ENCODE measurements at regions not wholly inside any gene's neighbourhood (a gene's known extent, or its start where the extent isn't known, plus 50 kb on each side); places are given as distances from the start of the nearest gene placed in this dataset.
A peak's percentile ranks its signal among the peaks of the same experiment; 100 is the strongest.

DNA sequence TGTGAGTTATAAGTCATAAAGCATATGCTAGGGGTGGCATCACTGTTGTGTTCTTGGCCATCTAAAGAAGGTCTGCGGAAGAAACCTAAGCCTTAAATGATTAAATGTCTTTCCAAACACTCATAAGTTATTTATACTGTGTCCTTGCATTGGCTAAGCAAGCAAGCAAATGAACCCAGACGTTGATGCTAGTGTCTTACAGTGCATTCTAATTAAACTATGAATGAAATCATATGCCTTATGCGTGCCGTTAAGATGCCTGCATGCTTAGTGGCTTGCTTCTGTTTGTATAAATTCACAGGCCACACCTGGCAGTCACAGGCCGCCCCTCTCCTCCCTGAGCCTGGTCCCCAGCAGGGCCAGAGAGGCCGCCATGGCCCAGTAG lies 49.9 kb downstream of the RIN2 start:
- DNase-seq: no peak

DNA sequence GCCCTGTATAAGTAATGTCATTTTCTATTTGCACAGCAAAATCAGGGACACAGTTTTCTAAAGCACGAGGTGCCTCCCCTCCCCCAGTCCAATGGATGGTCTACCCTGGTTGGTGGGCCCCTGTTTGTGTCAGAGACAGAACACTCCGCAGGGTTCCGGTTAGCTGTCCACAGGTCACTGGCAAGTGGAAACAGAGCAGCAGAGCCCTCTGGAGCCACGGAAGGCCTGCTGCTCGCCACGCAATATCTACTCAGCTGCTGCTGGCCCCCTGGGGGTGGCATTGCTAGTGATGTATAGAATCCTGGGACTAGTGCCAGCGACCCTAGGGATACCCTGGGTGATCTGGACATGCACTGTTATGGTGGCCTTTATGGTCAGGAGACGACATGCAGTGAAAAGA lies 50.4 kb downstream of the RIN2 start:
- no peak for DNase-seq

DNA sequence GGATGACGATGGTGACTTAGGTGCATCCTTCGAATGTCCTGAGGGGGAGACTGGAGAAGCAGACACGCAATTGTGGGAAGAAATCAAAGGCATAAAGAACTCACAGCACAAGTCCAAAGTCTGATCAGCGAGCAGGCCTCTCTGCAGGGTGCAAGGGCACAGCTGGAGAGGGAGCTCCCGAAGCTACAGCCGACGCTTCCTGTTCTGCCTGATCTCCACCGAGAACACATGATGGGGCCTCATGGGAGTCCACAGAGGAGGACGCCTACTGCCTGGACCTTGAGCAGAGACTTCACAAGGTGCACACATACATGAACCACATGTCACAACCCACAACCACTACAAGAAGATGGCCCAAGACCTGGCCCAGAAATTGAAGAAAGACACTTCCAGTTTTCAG lies 51.4 kb downstream of the RIN2 start:
- DNase-seq: no peak

DNA sequence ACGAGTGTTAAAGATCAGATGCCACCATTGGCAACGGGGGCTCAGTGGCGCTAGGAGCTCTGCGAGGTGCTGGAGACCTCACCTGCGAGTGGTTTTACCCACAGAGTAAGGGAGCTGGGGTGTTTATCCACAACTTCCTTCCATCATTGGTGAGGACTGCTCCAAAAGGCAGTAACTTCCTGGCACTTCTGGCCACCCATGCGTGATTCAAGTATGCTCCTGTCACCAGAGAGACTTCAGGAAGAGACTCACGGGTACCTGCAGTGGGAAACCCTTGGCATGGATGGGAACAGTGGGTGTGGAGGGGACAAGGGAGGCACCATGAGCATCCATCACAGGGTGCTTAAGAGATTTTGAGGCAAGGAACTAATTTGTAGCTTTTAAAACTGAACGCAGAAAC lies 53.2 kb downstream of the RIN2 start:
- no peak for DNase-seq

DNA sequence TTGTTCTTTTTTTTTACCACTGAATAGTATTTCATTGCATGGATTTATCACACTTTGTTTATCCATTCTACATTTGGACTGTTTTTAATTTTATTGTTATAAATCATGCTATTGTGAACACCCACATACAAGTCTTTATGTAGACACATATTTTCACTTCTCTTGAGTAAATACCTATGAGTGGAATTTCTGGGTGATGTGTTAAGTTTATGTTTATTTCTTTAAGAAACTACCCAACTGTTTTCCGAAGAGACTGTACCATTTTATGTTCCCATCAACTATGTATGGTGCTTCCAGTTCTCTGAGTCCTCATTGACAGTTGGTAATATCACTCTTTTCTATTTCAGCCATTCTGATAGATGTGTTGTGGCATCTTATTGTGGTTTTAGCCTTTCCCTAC lies 54.0 kb downstream of the RIN2 start:
- DNase-seq: no peak

DNA sequence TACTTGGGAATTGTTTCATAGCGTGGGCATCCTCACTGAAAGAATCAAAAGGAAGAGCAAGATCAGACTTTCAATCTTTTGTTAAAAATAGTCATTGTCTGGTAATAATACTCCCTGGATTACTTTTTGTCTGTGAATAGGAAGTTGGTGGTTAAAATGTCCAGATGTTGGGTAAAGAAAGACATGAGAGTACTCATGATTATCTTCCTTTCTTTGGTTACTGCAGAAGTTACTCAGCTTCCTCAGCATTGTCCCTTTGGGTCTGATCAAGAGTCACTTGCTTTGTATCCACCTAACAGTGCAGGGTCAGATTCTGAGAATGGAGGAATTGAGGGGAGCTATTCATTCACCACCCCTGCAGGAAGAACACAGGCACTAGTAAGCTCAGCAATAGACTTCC lies 54.6 kb downstream of the RIN2 start:
- DNase-seq: no peak

DNA sequence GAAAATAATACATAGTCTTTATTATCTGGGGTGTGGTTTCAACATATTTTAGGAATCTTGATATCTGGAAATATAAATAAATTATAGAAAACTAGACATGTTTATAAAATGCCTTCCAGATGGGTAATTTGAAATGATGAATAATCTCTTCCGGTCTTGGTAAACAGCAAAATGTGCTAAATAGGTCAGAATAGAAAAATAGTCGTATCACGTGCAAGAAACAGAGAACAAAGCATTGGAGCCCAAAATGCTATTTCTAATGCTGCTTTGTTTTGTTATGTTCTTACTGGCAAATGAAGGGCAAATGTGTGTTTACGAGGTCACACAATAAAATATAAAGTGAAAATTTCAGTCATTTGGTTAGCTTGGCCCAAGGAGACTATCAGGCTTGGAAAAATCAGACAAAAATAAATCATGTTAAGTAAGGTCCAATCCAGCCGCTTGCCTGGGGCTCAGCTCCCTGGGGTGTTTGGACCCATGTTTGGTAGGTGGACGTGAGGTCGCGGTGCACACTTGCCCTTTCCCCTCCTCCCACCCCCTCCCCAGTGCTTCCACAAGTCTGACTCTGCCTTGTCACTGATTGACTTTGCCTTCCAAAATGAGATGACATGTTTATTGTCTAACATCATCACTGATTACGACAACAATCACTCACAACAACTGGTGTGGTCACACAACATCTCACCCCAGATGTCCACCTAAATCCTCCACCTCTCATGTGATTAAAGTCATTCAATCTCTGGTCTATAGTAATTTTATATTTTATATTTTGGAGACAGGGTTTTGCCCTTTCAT lies 56.0 kb downstream of the RIN2 start:
- no peak for DNase-seq

DNA sequence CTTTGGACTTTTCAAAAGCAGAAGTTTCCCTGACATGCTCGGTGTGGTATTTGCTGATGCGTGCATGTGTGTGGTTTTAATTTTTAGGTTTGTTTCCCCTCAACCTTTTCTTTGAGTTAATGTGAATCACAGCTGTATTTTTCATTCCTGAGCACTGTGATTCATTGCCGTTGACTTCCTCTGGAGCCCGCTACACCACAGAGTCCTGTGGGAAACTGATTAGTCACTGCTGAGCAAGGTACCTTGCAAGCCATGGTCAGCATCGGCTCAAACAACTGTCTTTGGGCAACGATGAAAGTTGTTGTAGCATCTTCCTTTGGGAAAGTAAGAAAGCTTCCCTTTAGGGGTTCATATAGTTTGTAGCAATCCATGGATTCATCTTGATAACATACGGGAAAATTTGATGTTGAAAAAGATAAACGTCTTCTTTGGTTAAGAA lies 57.5 kb downstream of the RIN2 start:
- DNase-seq: peak; percentile 98

DNA sequence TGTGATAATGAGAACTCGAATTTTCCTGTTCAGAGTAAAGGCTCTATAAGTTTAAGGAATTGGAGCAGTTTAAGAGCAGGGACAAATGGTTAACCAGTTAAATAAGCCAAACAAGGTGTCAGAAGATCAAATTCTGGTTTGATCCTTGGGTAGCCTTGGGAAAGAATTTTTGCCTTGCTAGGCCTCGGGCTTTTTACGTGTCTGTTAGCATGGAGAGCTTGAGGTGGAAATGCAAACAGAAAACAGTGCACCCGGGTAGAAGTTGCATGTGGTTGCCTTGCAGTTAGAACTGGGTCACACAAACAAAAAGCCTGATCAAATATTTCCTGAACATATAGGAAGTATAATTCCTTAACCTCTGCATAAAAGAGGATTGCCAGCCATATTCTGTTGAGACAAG lies 58.3 kb downstream of the RIN2 start:
- no peak for DNase-seq

DNA sequence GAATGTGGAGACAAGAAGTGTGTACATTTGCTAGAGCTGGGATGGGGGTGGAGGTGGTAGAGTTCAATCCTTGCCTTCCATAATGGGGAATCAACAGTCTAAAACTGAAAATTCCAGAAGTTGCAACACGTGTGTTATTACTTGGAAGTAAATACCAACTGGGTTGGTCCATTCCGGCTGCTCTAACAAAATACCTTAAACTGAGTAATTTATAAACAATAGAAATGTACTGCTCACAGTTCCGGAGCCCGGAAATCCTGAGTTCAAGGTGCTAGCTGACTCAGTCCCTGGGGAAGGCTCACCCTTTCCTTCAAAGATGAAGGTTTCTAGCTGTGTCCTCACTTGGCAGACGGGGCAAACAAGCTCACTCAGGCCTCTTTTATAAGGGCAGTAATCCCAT lies 59.0 kb downstream of the RIN2 start:
- peak; percentile 79 for DNase-seq

DNA sequence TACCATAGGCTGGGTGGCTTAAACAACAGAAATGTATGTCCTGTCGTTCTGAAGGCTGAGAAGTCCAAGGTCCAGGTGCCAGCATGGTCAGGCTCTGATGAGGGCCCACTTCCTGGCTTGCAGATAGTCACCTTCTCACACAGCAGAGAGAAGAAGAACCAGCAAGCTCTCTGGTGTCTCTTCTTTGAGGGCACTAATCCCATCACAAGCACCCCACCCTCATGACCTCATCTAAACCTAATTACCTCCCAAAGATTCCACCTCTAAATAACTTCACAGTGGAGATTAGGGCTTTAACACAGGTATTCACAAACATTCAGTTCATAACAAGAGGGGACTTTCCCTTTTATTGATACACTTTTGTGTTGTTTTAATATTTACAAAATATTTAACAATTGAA lies 61.1 kb downstream of the RIN2 start:
- no peak for DNase-seq

DNA sequence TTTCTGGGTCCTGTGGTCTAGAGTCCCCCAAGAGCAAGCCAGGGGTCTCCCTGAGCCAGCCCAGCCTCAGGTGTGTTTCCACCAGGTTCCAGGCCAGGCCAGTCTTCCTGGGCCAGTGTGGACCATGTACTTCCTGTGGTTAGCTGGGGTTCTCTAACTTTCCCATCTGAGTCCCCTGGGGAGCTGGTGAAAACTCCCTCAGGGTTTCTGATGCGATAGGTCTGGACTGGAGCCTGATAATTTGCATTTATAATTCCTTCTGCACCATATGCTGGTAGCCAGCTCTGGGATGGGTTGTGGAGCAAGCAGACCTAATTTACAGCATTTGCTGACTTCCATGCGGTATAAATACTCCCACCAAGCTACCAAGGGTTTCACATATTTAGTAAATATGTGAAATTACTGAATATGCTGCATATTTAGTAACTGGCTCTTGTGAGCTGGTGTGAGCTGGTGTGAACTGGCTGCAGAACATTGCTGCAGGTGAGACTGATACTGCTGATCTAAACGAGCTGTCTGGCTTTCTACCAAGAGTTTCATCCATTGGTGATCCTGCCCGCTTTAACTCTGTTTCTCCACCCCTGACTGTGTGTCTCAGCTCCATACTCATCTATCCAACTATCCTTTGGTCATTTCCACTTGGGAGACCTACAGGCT lies 62.6 kb downstream of the RIN2 start:
- no peak for DNase-seq

DNA sequence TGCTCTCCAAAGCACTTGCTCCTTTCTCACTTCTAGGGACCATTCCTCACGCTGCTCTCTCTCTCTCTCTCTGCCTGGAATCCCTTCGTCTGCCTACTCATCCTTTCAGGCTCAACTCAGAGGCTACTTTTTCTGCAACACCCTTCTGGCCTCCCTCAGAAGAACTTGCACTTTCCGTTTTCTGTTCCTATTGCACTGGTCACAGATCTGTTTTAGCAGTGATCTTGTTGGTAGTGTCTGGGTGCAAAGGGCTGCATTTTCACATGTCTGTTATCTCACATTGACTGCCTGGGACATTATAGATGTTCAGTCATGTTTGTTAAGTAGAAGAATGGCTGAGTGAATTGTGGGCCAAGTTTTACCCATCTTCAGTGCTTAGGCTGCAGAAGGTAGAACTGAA lies 63.5 kb downstream of the RIN2 start:
- DNase-seq: no peak

DNA sequence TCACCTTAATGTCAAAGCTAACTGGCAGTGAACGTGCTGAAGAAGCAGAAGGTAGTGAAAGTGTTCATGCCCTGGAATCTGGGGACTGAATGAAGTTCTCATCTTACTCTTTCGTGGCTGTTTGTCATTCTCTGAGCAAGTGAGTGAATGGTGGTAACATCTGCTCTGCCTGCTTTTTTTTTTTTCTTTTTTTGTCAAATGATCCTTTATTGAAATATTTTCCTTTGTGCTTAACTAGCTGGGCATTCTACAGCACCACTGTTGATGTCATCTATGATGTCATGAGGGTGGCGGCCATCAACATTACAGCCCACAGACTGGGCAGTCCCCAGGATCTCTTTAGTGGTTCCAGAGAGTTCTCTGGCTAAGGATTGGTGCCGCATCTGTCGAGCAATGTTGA lies 65.2 kb downstream of the RIN2 start:
- no peak for DNase-seq

DNA sequence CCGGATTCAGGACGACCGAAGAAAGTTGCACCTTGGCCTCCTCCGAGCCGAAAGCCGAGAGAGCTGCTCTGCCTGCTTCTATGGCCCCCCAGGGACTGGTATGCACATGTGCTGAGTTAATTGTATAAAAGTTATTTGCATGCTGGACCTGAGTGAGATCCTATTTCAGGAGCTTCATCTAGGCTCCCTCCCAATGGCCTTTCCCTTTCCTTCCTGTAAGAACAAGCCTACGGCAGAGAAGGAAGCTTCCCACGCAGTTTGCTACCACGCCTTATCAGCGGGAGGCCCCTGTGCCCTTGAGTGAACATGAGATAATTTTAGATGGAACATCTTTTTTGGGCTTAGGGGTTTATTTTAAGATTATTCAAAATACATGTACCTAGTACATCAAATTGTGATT lies 65.9 kb downstream of the RIN2 start:
- no peak for DNase-seq

DNA sequence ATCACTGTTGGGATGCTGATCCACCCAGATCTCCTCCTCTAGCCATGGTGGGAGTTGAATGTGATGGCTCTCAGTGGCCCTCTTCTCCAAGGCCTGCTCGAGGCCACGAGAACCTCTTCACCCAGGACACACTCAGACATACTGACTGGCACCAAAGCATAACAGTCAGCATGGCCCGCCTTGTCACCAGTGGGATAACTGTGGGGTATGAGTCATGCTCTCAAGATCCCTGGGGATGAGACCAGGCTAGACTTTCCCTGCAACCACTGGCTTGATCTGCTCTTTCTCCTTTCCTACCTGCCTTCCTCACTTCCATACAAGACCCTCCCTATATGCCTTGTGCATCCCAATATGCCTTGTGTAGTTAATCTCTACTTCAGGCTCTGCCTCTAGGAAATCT lies 66.8 kb downstream of the RIN2 start:
- DNase-seq: no peak

DNA sequence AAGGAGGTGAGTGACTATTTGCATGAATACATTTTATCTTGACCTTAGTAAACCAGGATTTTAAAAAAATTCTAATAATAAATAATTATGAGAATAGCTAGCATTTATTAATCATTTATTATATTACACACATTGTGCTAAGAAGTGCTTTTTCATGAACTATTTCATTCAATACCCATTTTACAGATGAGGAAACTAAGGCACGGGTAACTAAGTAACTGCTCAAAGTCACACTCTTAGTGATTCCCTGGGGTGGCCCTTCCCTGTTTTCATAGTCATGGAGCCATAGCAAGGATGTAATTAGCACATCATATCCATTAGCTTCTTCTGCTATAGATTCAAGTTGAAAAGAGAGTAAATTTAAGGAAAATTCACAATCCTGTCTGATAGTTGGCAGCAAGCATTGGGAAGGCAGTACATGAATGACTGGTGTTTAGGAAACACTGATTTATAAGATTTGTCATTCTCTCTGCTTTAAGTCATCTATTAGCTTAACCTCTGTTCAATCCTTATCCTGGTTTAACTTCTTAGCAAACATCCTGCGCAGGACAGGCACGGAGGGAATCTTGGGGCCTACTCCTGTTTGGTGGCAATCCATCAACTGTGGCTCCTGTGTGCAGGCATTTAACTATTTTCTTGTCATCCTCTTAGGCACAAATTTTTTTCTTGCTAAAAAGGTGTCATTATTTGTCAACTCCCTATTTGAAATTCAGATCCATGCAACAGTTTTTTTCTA lies 68.3 kb downstream of the RIN2 start:
- DNase-seq: no peak

DNA sequence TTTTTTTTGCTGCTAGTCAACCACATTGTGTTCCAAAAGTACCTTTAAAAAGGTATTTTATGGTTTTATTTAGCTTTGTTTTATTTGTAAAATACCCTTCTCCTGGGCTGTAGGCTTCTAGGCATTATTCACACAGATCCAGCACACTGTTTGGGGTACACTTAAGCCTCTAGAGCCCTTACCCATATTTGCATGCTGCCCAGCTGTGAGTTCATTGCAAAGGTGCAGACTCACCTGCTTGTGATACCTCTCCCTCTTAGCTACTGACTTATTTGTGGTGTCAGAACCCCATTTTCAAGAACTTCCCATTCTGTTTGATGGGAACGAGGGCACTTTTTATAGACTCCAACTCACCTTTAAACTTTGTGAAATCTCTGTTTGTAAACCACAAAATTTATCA lies 69.8 kb downstream of the RIN2 start:
- DNase-seq: no peak

DNA sequence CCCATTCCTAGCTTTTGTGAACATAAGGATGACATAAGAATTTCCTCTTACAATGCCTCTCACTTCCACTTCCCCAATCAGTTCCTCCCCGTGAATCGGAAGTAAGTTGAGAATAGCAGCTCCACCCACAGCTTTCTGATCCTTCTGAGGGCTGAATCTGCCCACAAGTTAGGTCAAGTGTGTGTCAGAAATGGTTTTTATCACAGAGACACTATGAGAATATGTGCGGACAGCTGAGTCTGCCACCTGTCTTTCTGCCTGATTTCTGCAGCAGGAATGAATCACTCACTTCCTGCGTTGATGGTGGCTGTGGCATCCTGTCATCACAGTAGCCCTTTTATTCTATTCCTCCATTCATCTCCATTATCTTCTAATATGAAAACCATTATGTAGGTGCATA lies 70.2 kb downstream of the RIN2 start:
- peak; percentile 37 for DNase-seq

DNA sequence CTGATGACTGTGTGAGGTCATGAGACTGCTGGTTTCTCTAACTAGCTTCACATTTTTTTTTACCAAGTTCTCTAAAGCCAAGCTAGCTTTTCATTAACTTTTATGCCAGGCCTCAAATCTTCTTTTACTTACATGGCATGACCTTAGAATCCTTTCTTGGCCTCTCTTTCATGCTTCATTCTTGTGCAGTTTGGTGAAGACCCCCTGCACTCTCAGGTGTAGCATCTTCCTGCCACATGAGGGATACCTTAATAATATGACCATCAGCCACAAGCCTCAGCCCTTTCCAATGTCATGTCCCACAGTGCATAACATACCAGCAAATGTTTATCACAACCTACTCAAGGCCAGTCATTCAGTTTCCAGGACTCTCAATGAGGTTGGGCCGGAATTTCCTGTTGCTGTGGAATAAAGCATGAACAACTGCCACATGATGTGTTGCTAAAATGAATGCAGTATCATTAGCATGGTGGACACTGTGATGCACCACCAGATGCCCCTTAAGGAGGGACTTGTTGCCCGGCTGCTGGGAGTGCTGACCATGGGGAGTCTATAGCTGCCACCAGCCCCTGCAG lies 72.2 kb downstream of the RIN2 start:
- DNase-seq: no peak

DNA sequence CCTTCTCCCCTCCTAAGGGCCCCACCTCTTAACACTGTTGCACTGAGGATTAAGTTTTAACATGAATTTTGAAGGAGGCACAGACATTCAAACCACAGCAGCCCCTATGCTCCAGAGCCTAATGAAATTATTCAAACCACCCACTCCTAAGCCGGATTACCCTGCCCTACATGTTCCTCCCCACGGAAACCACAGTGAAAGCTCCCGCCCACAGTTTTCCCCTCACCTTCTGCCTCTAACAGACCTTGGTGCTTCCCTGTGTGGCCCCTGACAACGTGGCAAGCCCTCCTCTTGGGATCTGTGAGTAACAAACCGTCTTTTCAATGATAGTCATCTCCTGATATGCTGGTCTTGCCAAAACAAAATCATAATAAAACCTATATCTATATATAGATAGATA lies 74.8 kb downstream of the RIN2 start:
- DNase-seq: no peak

DNA sequence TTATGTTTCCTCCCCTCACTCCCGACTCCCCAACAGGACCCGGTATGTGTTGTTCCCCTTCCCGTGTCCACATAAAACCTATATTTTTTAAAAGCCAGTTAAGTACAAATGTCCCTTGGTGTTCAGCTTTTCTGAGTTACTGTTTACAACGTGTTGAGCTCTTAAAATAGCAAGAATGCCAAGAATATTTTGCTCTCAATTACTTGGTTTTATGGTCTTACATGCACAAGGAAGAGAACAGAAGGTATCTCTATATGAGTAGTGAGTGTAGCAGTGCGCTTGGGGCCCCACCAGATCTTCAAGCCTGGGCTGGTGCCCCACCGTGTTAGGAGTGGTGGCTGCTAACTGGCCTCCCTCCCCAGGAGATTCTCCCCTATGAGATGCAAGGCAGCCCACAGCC lies 75.3 kb downstream of the RIN2 start:
- no peak for DNase-seq

DNA sequence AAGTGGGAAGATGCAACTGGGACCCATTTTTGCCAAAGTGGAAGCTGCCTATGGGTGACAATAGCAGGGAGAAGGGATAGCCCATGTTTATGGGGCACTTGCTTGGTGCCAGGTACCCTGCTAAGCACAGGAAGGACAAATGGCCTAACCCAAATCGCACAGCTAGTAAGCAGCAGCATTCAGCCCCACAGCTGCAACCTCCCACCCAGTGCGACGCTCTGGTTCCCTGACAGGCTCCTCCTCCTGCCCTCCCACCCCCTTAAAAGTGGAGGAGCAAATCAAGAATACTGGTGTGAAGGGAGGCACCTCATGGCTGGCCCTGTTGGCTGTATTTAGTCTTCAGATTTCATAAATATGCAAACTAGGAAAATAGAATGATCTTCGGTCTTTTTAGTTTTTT lies 76.2 kb downstream of the RIN2 start:
- DNase-seq: no peak

DNA sequence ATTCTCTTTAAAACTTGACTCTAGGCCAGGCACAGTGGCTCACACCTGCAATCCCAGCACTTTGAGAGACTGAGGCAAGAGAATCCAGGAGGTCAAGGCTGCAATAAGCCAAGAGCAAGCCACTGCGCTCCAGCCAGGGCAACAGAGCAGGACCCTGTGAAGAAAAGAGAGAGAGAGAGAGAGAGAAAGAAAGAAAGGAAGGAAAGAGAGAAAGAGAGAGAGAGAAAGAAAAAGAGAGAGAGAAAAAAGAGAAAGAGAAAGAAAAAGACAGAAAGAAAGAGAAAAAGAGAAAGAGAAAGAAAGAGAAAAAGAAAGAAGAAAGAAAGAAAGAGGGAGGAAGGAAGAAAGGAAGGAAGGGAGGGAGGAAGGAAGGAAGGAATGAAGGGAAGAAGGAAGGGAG lies 76.7 kb downstream of the RIN2 start:
- no peak for DNase-seq

Data from fibroblast of upper back skin (primary cell).